GM12878 (cell line): ENCODE measurements at regions not wholly inside any gene's neighbourhood (a gene's known extent, or its start where the extent isn't known, plus 50 kb on each side); places are given as distances from the start of the nearest gene placed in this dataset.

Source experiments
- CBX3 ChIP-seq: fragments of 200-600 bp; sonication (generic); IDR thresholded peaks from 2 replicates; pipeline ENCODE4 v1.6.1; 2016; ENCODE audit warnings: low read depth, borderline replicate concordance
- CHD2 ChIP-seq: IDR thresholded peaks from 2 replicates; pipeline ENCODE4 v1.6.1; 2011; ENCODE audit warnings: low read depth, low read length, improper control_type of control experiment, borderline replicate concordance
- CREB1 ChIP-seq: IDR thresholded peaks from 2 replicates; pipeline ENCODE4 v1.6.1; 2012; ENCODE audit warnings: low read depth, mild to moderate bottlenecking, inconsistent platforms
- CTCF ChIP-seq, 3 experiments: IDR thresholded peaks in 2 of 3; conservative IDR thresholded peaks in 1 of 3; 2 replicates each; pipeline ENCODE4 v1.5.1; 2011; ENCODE audit warnings: low read depth in 3 of 3, low read length in 3 of 3, mild to moderate bottlenecking in 3 of 3, control low read depth in 2 of 3, moderate library complexity in 2 of 3, inconsistent platforms in 1 of 3, mixed read lengths in 1 of 3; ENCODE audit not compliant: control insufficient read depth in 2 of 3, insufficient read depth in 1 of 3; ENCODE audit errors: extremely low read depth in 1 of 3
- DPF2 ChIP-seq: fragments of 450-650 bp; IDR thresholded peaks from 2 replicates; pipeline ENCODE4 v1.6.1; 2017; ENCODE audit warnings: mild to moderate bottlenecking
- EP300 ChIP-seq, 2 experiments: fragments of 150-350 bp in 1 of 2; IDR thresholded peaks; 2 replicates each; pipeline ENCODE4 v1.6.1; 2011 to 2012; ENCODE audit warnings: low read depth in 2 of 2, low read length in 2 of 2, borderline replicate concordance in 1 of 2, improper control_type of control experiment in 1 of 2, inconsistent platforms in 1 of 2; ENCODE audit not compliant: control insufficient read depth in 1 of 2
- EZH2 ChIP-seq: IDR thresholded peaks from 2 replicates; pipeline ENCODE4 v1.6.1; 2012; ENCODE audit warnings: low read depth, mild to moderate bottlenecking, control low read depth, inconsistent platforms, low read length, borderline replicate concordance; ENCODE audit not compliant: control insufficient read depth
- POLR2A ChIP-seq: IDR thresholded peaks from 2 replicates; pipeline ENCODE4 v1.6.1; 2011; ENCODE audit warnings: low read depth, mild to moderate bottlenecking, low read length
- SIX5 ChIP-seq: IDR thresholded peaks from 2 replicates; pipeline ENCODE4 v1.6.1; 2011; ENCODE audit warnings: mild to moderate bottlenecking, low read depth, low read length, moderate library complexity; ENCODE audit not compliant: severe bottlenecking
- SMC3 ChIP-seq: IDR thresholded peaks from 2 replicates; pipeline ENCODE4 v1.6.1; 2011; ENCODE audit warnings: low read length, improper control_type of control experiment, borderline replicate concordance
- YY1 ChIP-seq: IDR thresholded peaks from 2 replicates; pipeline ENCODE4 v1.6.1; 2011; ENCODE audit warnings: low read depth, mild to moderate bottlenecking, low read length
- TF ChIP-seq, protein P1 (sequence below): IDR thresholded peaks from 2 replicates; pipeline ENCODE4 v1.6.1; 2011; ENCODE audit warnings: borderline replicate concordance, low read depth, mild to moderate bottlenecking, moderate library complexity, mixed read lengths, low read length; ENCODE audit not compliant: insufficient read depth; ENCODE audit errors: extremely low read length
- TF ChIP-seq, protein P2 (sequence below): IDR thresholded peaks from 2 replicates; pipeline ENCODE4 v1.6.1; 2012; ENCODE audit warnings: mild to moderate bottlenecking, low read depth, low read length

- TF ChIP-seq CTCF (IDR thresholded peaks at IDR 0.05 in 2 of 3, conservative IDR thresholded peaks at IDR 0.05 in 1 of 3; ENCODE audit: control insufficient read depth in 2 of 3, extremely low read depth in 1 of 3, insufficient read depth in 1 of 3, low read depth in 3 of 3, low read length in 3 of 3) (no peak), CREB1 (no peak), CHD2 (no peak), CBX3 (no peak), POLR2A (no peak), EP300 (IDR thresholded peaks at IDR 0.05; ENCODE audit: borderline replicate concordance in 1 of 2, control insufficient read depth in 1 of 2, low read depth in 2 of 2, low read length in 2 of 2) (no peak), SIX5 (no peak), SMC3 (no peak), DPF2 (no peak), EZH2 (no peak), YY1 (no peak)
- TF ChIP-seq, protein P1, sequence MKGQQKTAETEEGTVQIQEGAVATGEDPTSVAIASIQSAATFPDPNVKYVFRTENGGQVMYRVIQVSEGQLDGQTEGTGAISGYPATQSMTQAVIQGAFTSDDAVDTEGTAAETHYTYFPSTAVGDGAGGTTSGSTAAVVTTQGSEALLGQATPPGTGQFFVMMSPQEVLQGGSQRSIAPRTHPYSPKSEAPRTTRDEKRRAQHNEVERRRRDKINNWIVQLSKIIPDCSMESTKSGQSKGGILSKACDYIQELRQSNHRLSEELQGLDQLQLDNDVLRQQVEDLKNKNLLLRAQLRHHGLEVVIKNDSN: no peak
- TF ChIP-seq, protein P2, sequence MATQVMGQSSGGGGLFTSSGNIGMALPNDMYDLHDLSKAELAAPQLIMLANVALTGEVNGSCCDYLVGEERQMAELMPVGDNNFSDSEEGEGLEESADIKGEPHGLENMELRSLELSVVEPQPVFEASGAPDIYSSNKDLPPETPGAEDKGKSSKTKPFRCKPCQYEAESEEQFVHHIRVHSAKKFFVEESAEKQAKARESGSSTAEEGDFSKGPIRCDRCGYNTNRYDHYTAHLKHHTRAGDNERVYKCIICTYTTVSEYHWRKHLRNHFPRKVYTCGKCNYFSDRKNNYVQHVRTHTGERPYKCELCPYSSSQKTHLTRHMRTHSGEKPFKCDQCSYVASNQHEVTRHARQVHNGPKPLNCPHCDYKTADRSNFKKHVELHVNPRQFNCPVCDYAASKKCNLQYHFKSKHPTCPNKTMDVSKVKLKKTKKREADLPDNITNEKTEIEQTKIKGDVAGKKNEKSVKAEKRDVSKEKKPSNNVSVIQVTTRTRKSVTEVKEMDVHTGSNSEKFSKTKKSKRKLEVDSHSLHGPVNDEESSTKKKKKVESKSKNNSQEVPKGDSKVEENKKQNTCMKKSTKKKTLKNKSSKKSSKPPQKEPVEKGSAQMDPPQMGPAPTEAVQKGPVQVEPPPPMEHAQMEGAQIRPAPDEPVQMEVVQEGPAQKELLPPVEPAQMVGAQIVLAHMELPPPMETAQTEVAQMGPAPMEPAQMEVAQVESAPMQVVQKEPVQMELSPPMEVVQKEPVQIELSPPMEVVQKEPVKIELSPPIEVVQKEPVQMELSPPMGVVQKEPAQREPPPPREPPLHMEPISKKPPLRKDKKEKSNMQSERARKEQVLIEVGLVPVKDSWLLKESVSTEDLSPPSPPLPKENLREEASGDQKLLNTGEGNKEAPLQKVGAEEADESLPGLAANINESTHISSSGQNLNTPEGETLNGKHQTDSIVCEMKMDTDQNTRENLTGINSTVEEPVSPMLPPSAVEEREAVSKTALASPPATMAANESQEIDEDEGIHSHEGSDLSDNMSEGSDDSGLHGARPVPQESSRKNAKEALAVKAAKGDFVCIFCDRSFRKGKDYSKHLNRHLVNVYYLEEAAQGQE: no peak
Observed at GRCh38 chr14:85224241-85224640, 305.7 kb upstream of the FLRT2 start.
